GM20000 (cell line): ENCODE measurements at regions not wholly inside any gene's neighbourhood (a gene's known extent, or its start where the extent isn't known, plus 50 kb on each side); places are given as distances from the start of the nearest gene placed in this dataset.

Source experiments
- DNase-seq: peaks from one replicate; pipeline ENCODE4 v3.0.0; 2012; ENCODE audit warnings: low spot score
- CTCF ChIP-seq: IDR thresholded peaks from 2 replicates; pipeline ENCODE4 v1.5.1; 2012; ENCODE audit warnings: mild to moderate bottlenecking, control low read depth; ENCODE audit errors: extremely low read depth, missing control alignments

DNA sequence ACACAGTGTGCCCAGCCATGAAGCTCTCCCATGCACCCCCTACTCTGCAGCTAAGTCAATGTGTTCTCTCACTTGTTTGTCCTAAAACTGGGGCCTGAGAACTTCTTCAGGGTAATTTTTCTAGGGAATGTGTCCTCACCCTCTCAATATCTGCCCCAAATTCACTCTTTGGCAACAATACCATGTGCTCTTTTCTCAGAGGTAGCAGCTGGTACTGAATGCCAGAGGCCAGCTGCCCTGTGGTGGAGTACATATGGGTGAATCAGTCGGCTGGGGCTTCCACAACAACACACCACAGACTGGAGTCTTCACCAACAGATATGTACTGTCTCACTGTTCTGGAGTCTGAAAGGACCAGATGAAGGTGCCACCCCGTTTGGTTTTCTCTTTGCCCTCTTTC lies 97.7 kb upstream of the TOP3B start:
- no peak for DNase-seq
- TF ChIP-seq CTCF, result no peak

GRCh38 chr22:22079404-22080148 lies 97.0 kb upstream of the TOP3B start:
- TF ChIP-seq CTCF, result no peak
- no peak for DNase-seq

- DNase-seq, result no peak
- TF ChIP-seq CTCF, result no peak
Measured at GRCh38 chr22:22078329-22078728, 95.7 kb upstream of the TOP3B start.

GRCh38 chr22:22076932-22077703 lies 94.5 kb upstream of the TOP3B start:
- TF ChIP-seq CTCF, result no peak
- DNase-seq, result no peak

- TF ChIP-seq CTCF, result no peak
- DNase-seq, result no peak
Measured at GRCh38 chr22:22076361-22076760, 93.8 kb upstream of the TOP3B start.

GRCh38 chr22:22075382-22076163 lies 93.0 kb upstream of the TOP3B start:
- TF ChIP-seq CTCF, result no peak
- no peak for DNase-seq
